H9 (cell line): ENCODE measurements at regions not wholly inside any gene's neighbourhood (a gene's known extent, or its start where the extent isn't known, plus 50 kb on each side); places are given as distances from the start of the nearest gene placed in this dataset.

Source experiments
- DNase-seq: peaks from one replicate; pipeline ENCODE4 v3.0.0-alpha.2; 2017
- H2AFZ ChIP-seq: one replicate; pipeline ENCODE4 v1.6.1; 2013; ENCODE audit warnings: mild to moderate bottlenecking, low read length, control low read depth, moderate library complexity
- H2AK5ac ChIP-seq: 2 replicates; pipeline ENCODE4 v1.6.1; 2013; ENCODE audit warnings: low read length, control low read depth, mixed read lengths; ENCODE audit not compliant: insufficient read length
- H2BK120ac ChIP-seq: one replicate; pipeline ENCODE4 v1.6.1; 2013; ENCODE audit warnings: low read depth, mild to moderate bottlenecking, low read length, control low read depth, inconsistent platforms; ENCODE audit not compliant: poor library complexity, severe bottlenecking
- H2BK12ac ChIP-seq: 2 replicates; pipeline ENCODE4 v1.6.1; 2013; ENCODE audit warnings: low read length, control low read depth, mixed read lengths, low read depth; ENCODE audit not compliant: insufficient read length
- H2BK15ac ChIP-seq: 2 replicates; pipeline ENCODE4 v1.6.1; 2013; ENCODE audit warnings: low read depth, low read length, control low read depth
- H2BK20ac ChIP-seq: one replicate; pipeline ENCODE4 v1.6.1; 2013; ENCODE audit warnings: low read depth, mild to moderate bottlenecking, low read length, control low read depth, inconsistent platforms; ENCODE audit not compliant: poor library complexity, severe bottlenecking
- H2BK5ac ChIP-seq: 2 replicates; pipeline ENCODE4 v1.6.1; 2013; ENCODE audit warnings: low read length, control low read depth, mixed read lengths; ENCODE audit not compliant: insufficient read length
- H3K14ac ChIP-seq: 2 replicates; pipeline ENCODE4 v1.6.1; 2013; ENCODE audit warnings: low read length, control low read depth; ENCODE audit not compliant: insufficient read depth
- H3K18ac ChIP-seq: 2 replicates; pipeline ENCODE4 v1.6.1; 2013; ENCODE audit warnings: low read depth, mild to moderate bottlenecking, mixed read lengths, low read length, control low read depth; ENCODE audit not compliant: insufficient read length
- H3K23ac ChIP-seq: 2 replicates; pipeline ENCODE4 v1.6.1; 2013; ENCODE audit warnings: low read length, control low read depth, mixed read lengths, low read depth; ENCODE audit not compliant: insufficient read length
- H3K23me2 ChIP-seq: 2 replicates; pipeline ENCODE4 v1.6.1; 2013; ENCODE audit warnings: low read depth, mild to moderate bottlenecking, mixed read lengths, low read length, control low read depth; ENCODE audit not compliant: insufficient read length, poor library complexity, severe bottlenecking
- H3K27ac ChIP-seq: 2 replicates; pipeline ENCODE4 v1.5.1; 2013; ENCODE audit warnings: low read length, control low read depth, mixed read lengths, low read depth; ENCODE audit not compliant: insufficient read length
- H3K27me3 ChIP-seq: 2 replicates; pipeline ENCODE4 v1.6.1; 2013; ENCODE audit warnings: low read length, control low read depth, inconsistent platforms; ENCODE audit not compliant: insufficient read depth
- H3K4ac ChIP-seq: 2 replicates; pipeline ENCODE4 v1.6.1; 2013; ENCODE audit warnings: low read depth, mild to moderate bottlenecking, control low read depth, inconsistent platforms, low read length, moderate library complexity
- H3K4me1 ChIP-seq: 2 replicates; pipeline ENCODE4 v1.6.1; 2013; ENCODE audit warnings: low read length, control low read depth, inconsistent platforms; ENCODE audit not compliant: insufficient read depth
- H3K4me2 ChIP-seq: 2 replicates; pipeline ENCODE4 v1.6.1; 2013; ENCODE audit warnings: low read length, control low read depth, mixed read lengths; ENCODE audit not compliant: insufficient read length, insufficient read depth
- H3K56ac ChIP-seq: 2 replicates; pipeline ENCODE4 v1.6.1; 2013; ENCODE audit warnings: low read depth, mild to moderate bottlenecking, mixed read lengths, low read length, control low read depth; ENCODE audit not compliant: insufficient read length
- H3K79me1 ChIP-seq: 2 replicates; pipeline ENCODE4 v1.6.1; 2013; ENCODE audit warnings: low read depth, mild to moderate bottlenecking, moderate library complexity, low read length, control low read depth, inconsistent platforms; ENCODE audit not compliant: insufficient read depth, poor library complexity, severe bottlenecking
- H3K79me2 ChIP-seq: 2 replicates; pipeline ENCODE4 v1.6.1; 2013; ENCODE audit warnings: low read length, control low read depth, inconsistent platforms; ENCODE audit not compliant: insufficient read depth
- H3K9ac ChIP-seq: 2 replicates; pipeline ENCODE4 v1.6.1; 2013; ENCODE audit warnings: low read length, control low read depth, mixed read lengths; ENCODE audit not compliant: insufficient read length; ENCODE audit errors: extremely low read depth
- H3K9me3 ChIP-seq: one replicate; pipeline ENCODE4 v1.6.1; 2013; ENCODE audit warnings: low read depth, low read length, inconsistent platforms; ENCODE audit not compliant: control insufficient read depth
- H3T11ph ChIP-seq: one replicate; pipeline ENCODE4 v1.6.1; 2013; ENCODE audit warnings: mild to moderate bottlenecking, low read length, control low read depth, inconsistent platforms
- H4K20me1 ChIP-seq: one replicate; pipeline ENCODE4 v1.6.1; 2013; ENCODE audit not compliant: control insufficient read depth, insufficient read length, insufficient read depth
- H4K5ac ChIP-seq: 2 replicates; pipeline ENCODE4 v1.6.1; 2013; ENCODE audit warnings: low read depth, mild to moderate bottlenecking, mixed read lengths, low read length, control low read depth; ENCODE audit not compliant: insufficient read length
- H4K8ac ChIP-seq: replicated peaks from 2 replicates; pipeline ENCODE4 v1.6.1; 2013; ENCODE audit warnings: low read length, control low read depth, mixed read lengths, low read depth; ENCODE audit not compliant: insufficient read length
- H4K91ac ChIP-seq: 2 replicates; pipeline ENCODE4 v1.6.1; 2013; ENCODE audit warnings: low read depth, mild to moderate bottlenecking, moderate library complexity, mixed read lengths, low read length, control low read depth; ENCODE audit not compliant: insufficient read length
- H3K27ac Mint-ChIP-seq, 3 experiments: 2 replicates in 2 of 3; 3 replicates in 1 of 3; pipeline ENCODE4 v1.8.0; 2020 to 2021; ENCODE audit warnings: mixed read lengths in 3 of 3, mild to moderate bottlenecking in 1 of 3, moderate library complexity in 1 of 3
- H3K27me3 Mint-ChIP-seq: 2 replicates; pipeline ENCODE4 v1.8.0; 2021; ENCODE audit warnings: low read depth, mild to moderate bottlenecking, moderate library complexity, mixed read lengths
- H3K36me3 Mint-ChIP-seq, 3 experiments: 2 replicates in 2 of 3; 3 replicates in 1 of 3; pipeline ENCODE4 v1.8.0; 2020 to 2021; ENCODE audit warnings: low read depth in 3 of 3, mixed read lengths in 3 of 3; ENCODE audit not compliant: insufficient read depth in 1 of 3
- H3K4me1 Mint-ChIP-seq, 2 experiments: 2 replicates each; pipeline ENCODE4 v1.8.0; 2020; ENCODE audit warnings: mixed read lengths in 2 of 2
- H3K4me3 Mint-ChIP-seq, 2 experiments: 2 replicates in 1 of 2; 3 replicates in 1 of 2; pipeline ENCODE4 v1.8.0; 2020 to 2021; ENCODE audit warnings: mild to moderate bottlenecking in 2 of 2, mixed read lengths in 2 of 2, moderate library complexity in 1 of 2
- H3K9me3 Mint-ChIP-seq, 2 experiments: 2 replicates in 1 of 2; 3 replicates in 1 of 2; pipeline ENCODE4 v1.8.0; 2020; ENCODE audit warnings: mild to moderate bottlenecking in 2 of 2, mixed read lengths in 2 of 2, moderate library complexity in 1 of 2
- WGBS: extraction: QIAGEN DNeasy Blood & Tissue Kit; methylation state at CpG from one replicate; pipeline ENCODE4 v1.1.7; 2013; ENCODE audit warnings: missing lambda C conversion rate, low lambda C conversion rate, mixed read lengths; ENCODE audit not compliant: insufficient read length; ENCODE audit errors: extremely low coverage; 5-methylcytosine and 5-hydroxymethylcytosine counted together
- TF ChIP-seq, protein P1 (sequence below): fragments of 200-600 bp; sonication (generic); conservative IDR thresholded peaks from 3 replicates; pipeline ENCODE4 v1.8.0; 2021; ENCODE audit warnings: antibody characterized with exemption, mild to moderate bottlenecking

GRCh38 chr16:55175389-55175788, 148.6 kb upstream of the IRX6 start:
- H2BK20ac ChIP-seq, result no peak overlapping the region
- DNase-seq, result no peak
- H3K4ac ChIP-seq, result no peak overlapping the region
- H2BK15ac ChIP-seq, result no peak overlapping the region
- Mint-ChIP-seq H3K27me3 (no peaks in the 10 kb centered on the region; the same call in 1 of the 2 replicates), H3K27ac (no peak overlapping the region), H3K4me1 (peaks cover 8 to 11% of the 10 kb centered on the region in 2 experiments; a peak in 3 of 4 replicates), H3K9me3 (no peaks in the 10 kb centered on the region; a peak in 1 of 5 replicates), H3K36me3 (no peaks in the 10 kb centered on the region), H3K4me3 (no peak overlapping the region)
- no peak overlapping the region for H4K8ac ChIP-seq
- no peak overlapping the region for H3K23ac ChIP-seq
- no peak overlapping the region for H2BK5ac ChIP-seq
- no peak overlapping the region for H3K56ac ChIP-seq
- H4K91ac ChIP-seq, result no peak overlapping the region
- H2AFZ ChIP-seq, result no peak overlapping the region
- no peaks in the 10 kb centered on the region; the same call in 1 of the 2 replicates for H3K4me1 ChIP-seq
- H4K20me1 ChIP-seq, result no peaks in the 10 kb centered on the region
- H3K18ac ChIP-seq, result no peak overlapping the region
- H4K5ac ChIP-seq, result no peak overlapping the region
- no peak overlapping the region for H2AK5ac ChIP-seq
- no peak overlapping the region for H3K27ac ChIP-seq
- no peak overlapping the region for H3T11ph ChIP-seq
- H3K79me1 ChIP-seq, result no peaks in the 10 kb centered on the region
- H3K14ac ChIP-seq, result no peak overlapping the region
- no peaks in the 10 kb centered on the region for H3K79me2 ChIP-seq
- TF ChIP-seq, protein P1, sequence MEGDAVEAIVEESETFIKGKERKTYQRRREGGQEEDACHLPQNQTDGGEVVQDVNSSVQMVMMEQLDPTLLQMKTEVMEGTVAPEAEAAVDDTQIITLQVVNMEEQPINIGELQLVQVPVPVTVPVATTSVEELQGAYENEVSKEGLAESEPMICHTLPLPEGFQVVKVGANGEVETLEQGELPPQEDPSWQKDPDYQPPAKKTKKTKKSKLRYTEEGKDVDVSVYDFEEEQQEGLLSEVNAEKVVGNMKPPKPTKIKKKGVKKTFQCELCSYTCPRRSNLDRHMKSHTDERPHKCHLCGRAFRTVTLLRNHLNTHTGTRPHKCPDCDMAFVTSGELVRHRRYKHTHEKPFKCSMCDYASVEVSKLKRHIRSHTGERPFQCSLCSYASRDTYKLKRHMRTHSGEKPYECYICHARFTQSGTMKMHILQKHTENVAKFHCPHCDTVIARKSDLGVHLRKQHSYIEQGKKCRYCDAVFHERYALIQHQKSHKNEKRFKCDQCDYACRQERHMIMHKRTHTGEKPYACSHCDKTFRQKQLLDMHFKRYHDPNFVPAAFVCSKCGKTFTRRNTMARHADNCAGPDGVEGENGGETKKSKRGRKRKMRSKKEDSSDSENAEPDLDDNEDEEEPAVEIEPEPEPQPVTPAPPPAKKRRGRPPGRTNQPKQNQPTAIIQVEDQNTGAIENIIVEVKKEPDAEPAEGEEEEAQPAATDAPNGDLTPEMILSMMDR, result no peak
- no peak overlapping the region for H3K9ac ChIP-seq
- H2BK12ac ChIP-seq, result no peak overlapping the region
- no peaks in the 10 kb centered on the region for H3K27me3 ChIP-seq
- no peak overlapping the region for H2BK120ac ChIP-seq
- H3K23me2 ChIP-seq, result no peaks in the 10 kb centered on the region
- H3K9me3 ChIP-seq, result no peaks in the 10 kb centered on the region
- WGBS, result no CpG with 5 or more reads among the region's 6 CpGs
- no peak overlapping the region for H3K4me2 ChIP-seq
